ENCODE measurements at regions not wholly inside any gene's neighbourhood (a gene's known extent, or its start where the extent isn't known, plus 50 kb on each side); places are given as distances from the start of the nearest gene placed in this dataset.

DNA sequence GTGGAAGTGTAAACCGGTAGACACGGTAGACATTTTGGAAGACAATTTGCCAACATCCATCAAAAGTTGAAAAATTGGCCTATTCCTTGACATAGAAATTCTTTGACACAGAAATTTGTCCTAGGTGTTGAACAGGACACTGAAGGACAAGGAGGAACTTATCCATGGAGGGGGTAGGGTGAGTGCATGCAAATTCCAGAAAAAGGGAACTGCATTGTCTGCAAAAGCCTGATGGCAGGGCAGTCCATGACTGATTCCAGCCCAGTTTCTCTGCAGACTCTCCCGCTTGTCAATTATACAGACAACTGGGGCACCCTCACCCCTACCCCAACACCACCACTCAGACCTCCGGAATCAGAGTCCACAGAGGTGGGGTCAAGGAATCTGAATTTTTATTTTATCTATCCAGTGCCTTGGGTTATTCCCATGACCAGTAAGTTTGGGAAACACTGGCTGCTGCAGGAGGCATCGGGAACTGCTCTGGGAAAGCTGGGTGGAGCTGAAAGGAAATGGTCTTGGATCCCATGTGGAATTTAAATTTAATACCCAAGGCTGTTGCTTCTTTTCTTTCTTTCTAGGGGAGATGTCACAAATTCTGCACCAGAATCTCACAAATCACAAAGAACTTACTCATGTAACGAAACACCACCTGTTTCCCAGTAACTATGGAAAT, 103.3 kb upstream of the SLC45A1 start:
- H3K9me3 ChIP-seq (ENCODE audit: control insufficient read depth in 2 of 3, insufficient read depth in 1 of 3, low read length in 3 of 3), result no peaks in the 10 kb centered on the region
- H3K27me3 ChIP-seq (ENCODE audit: control insufficient read depth, insufficient read depth, low read length), result no peaks in the 10 kb centered on the region
- FAIRE-seq, result no peak
- no peak for DNase-seq
- H3K4me1 ChIP-seq (ENCODE audit: control insufficient read depth in 2 of 3, insufficient read depth in 2 of 3, low read depth in 1 of 3, low read length in 3 of 3), result peaks cover 0 to 4% (median 0%) of the 10 kb centered on the region in 3 donors
- H3K9ac ChIP-seq (ENCODE audit: low read length in 3 of 3), result no peak overlapping the region
- TF ChIP-seq, protein P1, sequence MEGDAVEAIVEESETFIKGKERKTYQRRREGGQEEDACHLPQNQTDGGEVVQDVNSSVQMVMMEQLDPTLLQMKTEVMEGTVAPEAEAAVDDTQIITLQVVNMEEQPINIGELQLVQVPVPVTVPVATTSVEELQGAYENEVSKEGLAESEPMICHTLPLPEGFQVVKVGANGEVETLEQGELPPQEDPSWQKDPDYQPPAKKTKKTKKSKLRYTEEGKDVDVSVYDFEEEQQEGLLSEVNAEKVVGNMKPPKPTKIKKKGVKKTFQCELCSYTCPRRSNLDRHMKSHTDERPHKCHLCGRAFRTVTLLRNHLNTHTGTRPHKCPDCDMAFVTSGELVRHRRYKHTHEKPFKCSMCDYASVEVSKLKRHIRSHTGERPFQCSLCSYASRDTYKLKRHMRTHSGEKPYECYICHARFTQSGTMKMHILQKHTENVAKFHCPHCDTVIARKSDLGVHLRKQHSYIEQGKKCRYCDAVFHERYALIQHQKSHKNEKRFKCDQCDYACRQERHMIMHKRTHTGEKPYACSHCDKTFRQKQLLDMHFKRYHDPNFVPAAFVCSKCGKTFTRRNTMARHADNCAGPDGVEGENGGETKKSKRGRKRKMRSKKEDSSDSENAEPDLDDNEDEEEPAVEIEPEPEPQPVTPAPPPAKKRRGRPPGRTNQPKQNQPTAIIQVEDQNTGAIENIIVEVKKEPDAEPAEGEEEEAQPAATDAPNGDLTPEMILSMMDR (IDR thresholded peaks at IDR 0.05; ENCODE audit: borderline replicate concordance, extremely low read depth, insufficient read depth), result no peak
- no peak overlapping the region for H3K4me3 ChIP-seq (ENCODE audit: low read length in 3 of 3)
- intact Hi-C loops (cut with DNase I), result no loop called here
- H3K36me3 ChIP-seq (ENCODE audit: control insufficient read depth in 2 of 3, insufficient read depth in 3 of 3, low read length in 3 of 3), result no peaks in the 10 kb centered on the region
- H3K27ac ChIP-seq (ENCODE audit: low read depth in 2 of 2, low read length in 2 of 2), result no peak overlapping the region

DNA sequence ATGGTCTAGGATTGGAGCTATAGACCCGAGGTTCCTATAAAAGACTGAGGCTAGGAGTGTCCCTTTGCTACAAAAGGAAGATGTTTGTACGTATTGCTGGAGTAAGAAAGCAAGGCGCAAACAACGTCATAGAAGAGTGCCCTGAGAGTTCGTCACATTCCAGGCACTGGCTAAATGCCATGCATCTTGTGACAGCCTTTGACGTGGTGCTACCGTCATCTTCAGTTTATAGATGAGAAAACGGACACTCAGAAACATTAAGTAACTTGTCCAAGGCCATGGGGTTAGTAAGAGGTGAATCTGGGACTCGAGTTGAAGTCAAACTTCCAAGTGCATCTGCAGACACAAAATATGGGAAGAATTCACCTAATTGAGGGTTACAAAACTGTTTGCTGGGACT, 104.2 kb upstream of the SLC45A1 start:
- Histone ChIP-seq H3K9me3 (ENCODE audit: control insufficient read depth in 2 of 3, insufficient read depth in 1 of 3, low read length in 3 of 3) (no peaks in the 10 kb centered on the region), H3K36me3 (ENCODE audit: control insufficient read depth in 2 of 3, insufficient read depth in 3 of 3, low read length in 3 of 3) (no peaks in the 10 kb centered on the region), H3K27ac (ENCODE audit: low read depth in 2 of 2, low read length in 2 of 2) (no peak overlapping the region), H3K27me3 (ENCODE audit: control insufficient read depth, insufficient read depth, low read length) (no peaks in the 10 kb centered on the region), H3K4me3 (ENCODE audit: low read length in 3 of 3) (no peak overlapping the region), H3K4me1 (ENCODE audit: control insufficient read depth in 2 of 3, insufficient read depth in 2 of 3, low read depth in 1 of 3, low read length in 3 of 3) (peaks cover 0 to 4% (median 0%) of the 10 kb centered on the region in 3 donors), H3K9ac (ENCODE audit: low read length in 3 of 3) (no peak overlapping the region)
- TF ChIP-seq, protein P1 (IDR thresholded peaks at IDR 0.05; ENCODE audit: borderline replicate concordance, extremely low read depth, insufficient read depth), result no peak
- DNase-seq (no peak), FAIRE-seq (no peak)
- intact Hi-C loops (cut with DNase I), result no loop called here

DNA sequence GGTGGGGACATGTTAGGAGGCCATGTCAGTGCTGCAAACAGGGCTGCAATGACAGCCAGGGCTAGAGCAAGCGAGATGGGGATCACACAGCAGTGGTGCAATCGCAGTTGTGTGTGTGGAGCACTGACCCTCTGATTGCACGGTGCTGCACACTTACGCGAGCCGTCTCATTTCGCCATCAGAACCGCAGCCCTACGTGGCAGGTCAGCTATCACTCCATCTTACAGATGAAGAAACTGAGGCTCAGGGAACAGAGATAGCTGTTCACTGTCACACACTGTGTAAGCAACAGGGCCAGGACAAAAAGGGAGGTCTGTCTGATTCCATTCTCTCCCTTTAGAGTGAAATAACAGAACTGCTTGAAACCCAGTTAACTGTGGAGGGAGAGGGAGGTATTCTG, 104.8 kb upstream of the SLC45A1 start:
- no peak overlapping the region for H3K27ac ChIP-seq (ENCODE audit: low read depth in 2 of 2, low read length in 2 of 2)
- FAIRE-seq, result no peak
- DNase-seq, result no peak
- H3K4me1 ChIP-seq (ENCODE audit: control insufficient read depth in 2 of 3, insufficient read depth in 2 of 3, low read depth in 1 of 3, low read length in 3 of 3), result peaks cover 0 to 4% (median 0%) of the 10 kb centered on the region in 3 donors
- H3K36me3 ChIP-seq (ENCODE audit: control insufficient read depth in 2 of 3, insufficient read depth in 3 of 3, low read length in 3 of 3), result no peaks in the 10 kb centered on the region
- no peaks in the 10 kb centered on the region for H3K27me3 ChIP-seq (ENCODE audit: control insufficient read depth, insufficient read depth, low read length)
- intact Hi-C loops (cut with DNase I), result no loop called here
- TF ChIP-seq, protein P1 (IDR thresholded peaks at IDR 0.05; ENCODE audit: borderline replicate concordance, extremely low read depth, insufficient read depth), result no peak
- H3K9ac ChIP-seq (ENCODE audit: low read length in 3 of 3), result no peak overlapping the region
- no peaks in the 10 kb centered on the region for H3K9me3 ChIP-seq (ENCODE audit: control insufficient read depth in 2 of 3, insufficient read depth in 1 of 3, low read length in 3 of 3)
- no peak overlapping the region for H3K4me3 ChIP-seq (ENCODE audit: low read length in 3 of 3)
